B cell (primary cell): ENCODE measurements at regions not wholly inside any gene's neighbourhood (a gene's known extent, or its start where the extent isn't known, plus 50 kb on each side); places are given as distances from the start of the nearest gene placed in this dataset.

Experiments used
- ATAC-seq: fragments of 200-7000 bp; cut with Tn5 transposase; one replicate; pipeline ENCODE4 v1.10.0; 2021; ENCODE audit warnings: low read depth, mild to moderate bottlenecking, moderate number of reproducible peaks, moderate library complexity
- CTCF ChIA-PET: fragments of 350-600 bp; sonication (Branson Sonifier 250); formaldehyde crosslinking; loops from one replicate; lab custom pipeline; 2021; ENCODE audit warnings: antibody characterized with exemption, inconsistent platforms; lab: Charles Lee
- POLR2A ChIA-PET: fragments of 350-600 bp; sonication (Branson Sonifier 250); formaldehyde crosslinking; loops from one replicate; lab custom pipeline; 2021; ENCODE audit warnings: antibody characterized with exemption; lab: Charles Lee
- DNase-seq: peaks from one replicate; pipeline ENCODE4 v3.0.0; 2013
- H2AFZ ChIP-seq: 2 replicates; pipeline ENCODE4 v1.6.1; 2012; ENCODE audit warnings: mild to moderate bottlenecking, low read depth, low read length; ENCODE audit not compliant: insufficient read depth, poor library complexity, severe bottlenecking
- H3K27ac ChIP-seq, 2 donors: 1 replicate in 1 of 2; 2 replicates in 1 of 2; pipeline ENCODE4 v1.5.1; 2012 to 2013; ENCODE audit warnings: low read length in 2 of 2, mild to moderate bottlenecking in 2 of 2, moderate library complexity in 1 of 2
- H3K27me3 ChIP-seq, 4 experiments: fragments of 200-600 bp in 1 of 4; sonication (generic) in 1 of 4; replicated peaks in 1 of 4; 1 replicate in 2 of 4; 2 replicates in 2 of 4; pipeline versions ENCODE4 v1.6.1 to v1.7.0; 2013 to 2016; ENCODE audit warnings: low read length in 3 of 4, mild to moderate bottlenecking in 2 of 4, mixed read lengths in 1 of 4, moderate library complexity in 1 of 4; ENCODE audit not compliant: insufficient read depth in 4 of 4, control insufficient read depth in 3 of 4; ENCODE audit errors: control extremely low read depth in 1 of 4
- H3K36me3 ChIP-seq, 2 experiments: replicated peaks in 1 of 2; 1 replicate in 1 of 2; 2 replicates in 1 of 2; pipeline versions ENCODE4 v1.6.1 to v1.7.1; 2013; ENCODE audit warnings: low read length in 1 of 2; ENCODE audit not compliant: insufficient read depth in 2 of 2, control insufficient read depth in 1 of 2; ENCODE audit errors: control extremely low read depth in 1 of 2, extremely low read depth in 1 of 2
- H3K4me1 ChIP-seq, 2 donors: fragments of 200-600 bp in 1 of 2; sonication (generic) in 1 of 2; 1 replicate in 1 of 2; 2 replicates in 1 of 2; pipeline versions ENCODE4 v1.5.1 to v1.6.1; 2013 to 2017; ENCODE audit warnings: low read length in 2 of 2; ENCODE audit not compliant: control insufficient read depth in 2 of 2, insufficient read depth in 2 of 2
- H3K4me2 ChIP-seq: replicated peaks from 2 replicates; pipeline ENCODE3; 2012; ENCODE audit warnings: mild to moderate bottlenecking, low read depth, low read length; ENCODE audit not compliant: poor library complexity, severe bottlenecking
- H3K4me3 ChIP-seq, 5 experiments: fragments of 200-600 bp in 1 of 5; sonication (generic) in 1 of 5; 1 replicate in 3 of 5; 2 replicates in 2 of 5; pipeline versions ENCODE4 v1.5.1 to v1.7.0; 2011 to 2016; ENCODE audit warnings: low read length in 4 of 5, mild to moderate bottlenecking in 4 of 5, low read depth in 2 of 5, control low read depth in 1 of 5, moderate library complexity in 1 of 5; ENCODE audit not compliant: insufficient read depth in 1 of 5; ENCODE audit errors: control extremely low read depth in 1 of 5, extremely low read depth in 1 of 5
- H3K79me2 ChIP-seq: fragments of 200-600 bp; sonication (generic); one replicate; pipeline ENCODE4 v1.6.0; 2016; ENCODE audit warnings: low read length; ENCODE audit not compliant: control insufficient read depth, insufficient read depth
- H3K9ac ChIP-seq: fragments of 200-600 bp; sonication (generic); 2 replicates; pipeline ENCODE4 v1.6.1; 2017; ENCODE audit warnings: mild to moderate bottlenecking, low read length, moderate library complexity
- H3K9me3 ChIP-seq, 3 donors: one replicate each; pipeline versions ENCODE4 v1.6.1 to v1.7.1; 2013; ENCODE audit warnings: low read length in 2 of 3; ENCODE audit not compliant: control insufficient read depth in 2 of 3, insufficient read depth in 1 of 3; ENCODE audit errors: control extremely low read depth in 1 of 3
- H4K20me1 ChIP-seq: 2 replicates; pipeline ENCODE4 v1.6.0; 2012; ENCODE audit warnings: mild to moderate bottlenecking, low read length; ENCODE audit not compliant: insufficient read depth, control insufficient read depth, poor library complexity, severe bottlenecking
- H3K27ac Mint-ChIP-seq: one replicate; pipeline ENCODE4 v1.8.0; 2021; ENCODE audit warnings: mixed read lengths
- H3K27me3 Mint-ChIP-seq: one replicate; pipeline ENCODE4 v1.8.0; 2021; ENCODE audit warnings: mixed read lengths
- H3K4me1 Mint-ChIP-seq: one replicate; pipeline ENCODE4 v1.8.0; 2021; ENCODE audit warnings: mixed read lengths
- H3K4me3 Mint-ChIP-seq: one replicate; pipeline ENCODE4 v1.8.0; 2021; ENCODE audit warnings: mixed read lengths
- H3K9me3 Mint-ChIP-seq: one replicate; pipeline ENCODE4 v1.8.0; 2022; ENCODE audit warnings: mixed read lengths; ENCODE audit not compliant: insufficient read depth
- CTCF ChIP-seq: fragments of 200-600 bp; IDR thresholded peaks from one replicate; pipeline ENCODE4 v1.8.0; 2022; ENCODE audit warnings: antibody characterized with exemption, mild to moderate bottlenecking
- EZH2 ChIP-seq: IDR thresholded peaks from 2 replicates; pipeline ENCODE4 v1.6.1; 2012; ENCODE audit warnings: borderline replicate concordance, low read depth, mild to moderate bottlenecking, moderate library complexity, low read length; ENCODE audit not compliant: insufficient read depth, poor library complexity, severe bottlenecking
- WGBS: methylation state at CpG from one replicate; pipeline ENCODE4 v1.1.5; 2013; ENCODE audit warnings: missing lambda C conversion rate; ENCODE audit not compliant: insufficient coverage; 5-methylcytosine and 5-hydroxymethylcytosine counted together
- intact Hi-C: fragments of 100-400 bp; cut with micrococcal nuclease; formaldehyde crosslinking; loops from one replicate; pipeline ENCODE4 v1.10.0; 2022

GRCh38 chr3:191997093-191997492 is 536.1 kb downstream of the PYDC2 start:
- no peaks in the 10 kb centered on the region for H3K4me1 Mint-ChIP-seq
- DNase-seq: no peak
- intact Hi-C loops: no loop called here
- H3K27me3 ChIP-seq: no peaks in the 10 kb centered on the region
- POLR2A ChIA-PET: no interaction called here
- no peaks in the 10 kb centered on the region for H3K36me3 ChIP-seq
- H3K4me3 ChIP-seq: no peak overlapping the region
- H3K9me3 ChIP-seq: peaks cover 0 to 1% (median 0%) of the 10 kb centered on the region in 3 donors
- no peaks in the 10 kb centered on the region for H3K27me3 Mint-ChIP-seq
- ATAC-seq: no peak
- H4K20me1 ChIP-seq: no peaks in the 10 kb centered on the region
- no peak overlapping the region for H3K27ac ChIP-seq
- H3K4me2 ChIP-seq: no peak overlapping the region
- CTCF ChIA-PET: no interaction called here
- peaks cover 14% of the 10 kb centered on the region for H3K9me3 Mint-ChIP-seq
- no peaks in the 10 kb centered on the region for H3K79me2 ChIP-seq
- H3K9ac ChIP-seq: no peak overlapping the region
- no peak overlapping the region for H2AFZ ChIP-seq
- no peak for TF ChIP-seq EZH2
- TF ChIP-seq CTCF: no peak
- no peak overlapping the region for H3K27ac Mint-ChIP-seq
- H3K4me1 ChIP-seq: no peaks in the 10 kb centered on the region
- H3K4me3 Mint-ChIP-seq: no peak overlapping the region

- H3K4me3 ChIP-seq: no peak overlapping the region
- ChIA-PET POLR2A (no interaction called here), CTCF (interaction anchor here (0.8 kb wide), 1 partner anchor 31 kb away, joined by 3 read pairs; no protein-coding TSS in a partner anchor)
- DNase-seq (no peak), ATAC-seq (no peak)
- H3K4me2 ChIP-seq: no peak overlapping the region
- H3K9me3 Mint-ChIP-seq: peaks cover 14% of the 10 kb centered on the region
- H3K27ac ChIP-seq: no peak overlapping the region
- H3K79me2 ChIP-seq: no peaks in the 10 kb centered on the region
- H3K27ac Mint-ChIP-seq: no peak overlapping the region
- TF ChIP-seq CTCF: no peak
- no peak for TF ChIP-seq EZH2
- no peaks in the 10 kb centered on the region for H3K4me1 Mint-ChIP-seq
- no peaks in the 10 kb centered on the region for H3K36me3 ChIP-seq
- no peaks in the 10 kb centered on the region for H3K27me3 Mint-ChIP-seq
- no CpG with 5 or more reads among the region's 1 CpG for WGBS
- H3K4me3 Mint-ChIP-seq: no peak overlapping the region
- peaks cover 0 to 1% (median 0%) of the 10 kb centered on the region in 3 donors for H3K9me3 ChIP-seq
- intact Hi-C loops: no loop called here
- no peaks in the 10 kb centered on the region for H4K20me1 ChIP-seq
- no peaks in the 10 kb centered on the region for H3K4me1 ChIP-seq
- no peak overlapping the region for H2AFZ ChIP-seq
- H3K9ac ChIP-seq: no peak overlapping the region
- no peaks in the 10 kb centered on the region for H3K27me3 ChIP-seq
Observed at GRCh38 chr3:191997579-191998268, 536.8 kb downstream of the PYDC2 start.
